Neural cell (in vitro differentiated cells): ENCODE measurements at regions not wholly inside any gene's neighbourhood (a gene's known extent, or its start where the extent isn't known, plus 50 kb on each side); places are given as distances from the start of the nearest gene placed in this dataset.

Experiments used
- H2AFZ ChIP-seq: fragments of 200-600, 300-800 bp; sonication (generic), shearing (Covaris generic); 2 replicates; pipeline ENCODE4 v1.6.0; 2014; ENCODE audit warnings: low read depth, mild to moderate bottlenecking, antibody characterized with exemption, low read length, moderate library complexity
- H3F3A ChIP-seq: fragments of 200-600 bp; shearing (Covaris generic); 2 replicates; pipeline ENCODE4 v1.6.1; 2016; ENCODE audit warnings: mild to moderate bottlenecking, moderate library complexity, mixed read lengths, antibody characterized with exemption, low read length; ENCODE audit not compliant: insufficient read depth, poor library complexity, severe bottlenecking
- H3K27ac ChIP-seq: fragments of 200-600, 300-800 bp; sonication (generic), shearing (Covaris generic); 2 replicates; pipeline ENCODE4 v1.5.1; 2014; ENCODE audit warnings: mild to moderate bottlenecking, low read length, moderate library complexity
- H3K27me3 ChIP-seq: fragments of 300-800, 200-600 bp; sonication (generic), shearing (Covaris generic); 2 replicates; pipeline ENCODE4 v1.6.0; 2014; ENCODE audit warnings: mild to moderate bottlenecking, low read depth, low read length, moderate library complexity; ENCODE audit not compliant: insufficient read depth
- H3K36me3 ChIP-seq: fragments of 300-800, 200-600 bp; sonication (generic), shearing (Covaris generic); 2 replicates; pipeline ENCODE4 v1.5.1; 2014; ENCODE audit warnings: mild to moderate bottlenecking, antibody characterized with exemption, low read length, moderate library complexity; ENCODE audit not compliant: insufficient read depth
- H3K4me2 ChIP-seq: fragments of 300-800, 200-600 bp; sonication (generic), shearing (Covaris generic); 2 replicates; pipeline ENCODE4 v1.6.0; 2014; ENCODE audit warnings: mild to moderate bottlenecking, low read length
- H3K4me3 ChIP-seq: fragments of 300-800, 200-600 bp; sonication (generic), shearing (Covaris generic); 2 replicates; pipeline ENCODE4 v1.5.1; 2014; ENCODE audit warnings: mild to moderate bottlenecking, low read length, moderate library complexity
- H3K79me2 ChIP-seq: fragments of 200-600 bp; shearing (Covaris generic); replicated peaks from 2 replicates; pipeline ENCODE4 v1.6.0; 2014; ENCODE audit warnings: mild to moderate bottlenecking, low read length, moderate library complexity; ENCODE audit not compliant: insufficient read depth
- H3K9ac ChIP-seq: fragments of 300-800, 200-600 bp; sonication (generic), shearing (Covaris generic); 2 replicates; pipeline ENCODE4 v1.6.1; 2016; ENCODE audit warnings: mild to moderate bottlenecking, low read length, mixed read lengths
- H3K9me2 ChIP-seq: fragments of 200-600 bp; shearing (Covaris generic); 2 replicates; pipeline ENCODE4 v1.6.1; 2016; ENCODE audit warnings: mild to moderate bottlenecking, low read length, mixed read lengths; ENCODE audit not compliant: insufficient read depth
- H3K9me3 ChIP-seq: fragments of 200-600, 300-800 bp; sonication (generic), shearing (Covaris generic); 2 replicates; pipeline ENCODE4 v1.6.1; 2016; ENCODE audit warnings: mild to moderate bottlenecking, mixed run types, low read length, moderate library complexity, mixed read lengths
- H4K20me1 ChIP-seq: fragments of 200-600 bp; shearing (Covaris generic); 2 replicates; pipeline ENCODE4 v1.6.1; 2016; ENCODE audit warnings: mild to moderate bottlenecking, mixed run types; ENCODE audit not compliant: insufficient read depth
- CTCF ChIP-seq: fragments of 450-650 bp; IDR thresholded peaks from 2 replicates; pipeline ENCODE4 v1.5.1; 2014; ENCODE audit warnings: antibody characterized with exemption, mild to moderate bottlenecking, moderate library complexity; ENCODE audit not compliant: poor library complexity, severe bottlenecking
- EP300 ChIP-seq: fragments of 450-650 bp; conservative IDR thresholded peaks from 2 replicates; pipeline ENCODE4 v1.6.1; 2014; ENCODE audit warnings: antibody characterized with exemption, mild to moderate bottlenecking, moderate library complexity; ENCODE audit not compliant: poor library complexity, severe bottlenecking
- EZH2 ChIP-seq: fragments of 200-600, 300-800 bp; shearing (Covaris generic), sonication (generic); IDR thresholded peaks from 2 replicates; pipeline ENCODE4 v1.6.1; 2014; ENCODE audit warnings: antibody characterized with exemption, low read length, borderline replicate concordance, mild to moderate bottlenecking; ENCODE audit not compliant: insufficient read depth, poor library complexity, severe bottlenecking
- MXI1 ChIP-seq: fragments of 450-650 bp; conservative IDR thresholded peaks from 2 replicates; pipeline ENCODE4 v1.6.1; 2014; ENCODE audit warnings: antibody characterized with exemption, mild to moderate bottlenecking; ENCODE audit not compliant: poor library complexity, severe bottlenecking
- POLR2AphosphoS5 ChIP-seq: IDR thresholded peaks from 2 replicates; pipeline ENCODE4 v1.6.1; 2012
- RAD21 ChIP-seq: fragments of 450-650 bp; conservative IDR thresholded peaks from 2 replicates; pipeline ENCODE4 v1.6.1; 2014; ENCODE audit warnings: antibody characterized with exemption, mild to moderate bottlenecking, moderate library complexity
- REST ChIP-seq: IDR thresholded peaks from 2 replicates; pipeline ENCODE4 v1.6.1; 2012; ENCODE audit warnings: borderline replicate concordance
- SMC3 ChIP-seq: fragments of 450-650 bp; conservative IDR thresholded peaks from 2 replicates; pipeline ENCODE4 v1.6.1; 2014; ENCODE audit warnings: antibody characterized with exemption, mild to moderate bottlenecking, moderate library complexity; ENCODE audit not compliant: poor library complexity
- TAF1 ChIP-seq: IDR thresholded peaks from 2 replicates; pipeline ENCODE4 v1.6.1; 2012; ENCODE audit warnings: low read depth

- peak overlapping the region; percentile 43 for H3K9ac ChIP-seq
- H2AFZ ChIP-seq, result peak overlapping the region; percentile 7
- no peaks in the 10 kb centered on the region for H3K9me3 ChIP-seq
- no peaks in the 10 kb centered on the region for H4K20me1 ChIP-seq
- no peaks in the 10 kb centered on the region for H3K9me2 ChIP-seq
- peak overlapping the region; percentile 68 for H3K27ac ChIP-seq
- H3K36me3 ChIP-seq, result no peaks in the 10 kb centered on the region
- peak; percentile 78 for TF ChIP-seq SMC3
- no peak for TF ChIP-seq TAF1
- peak; percentile 80 for TF ChIP-seq RAD21
- TF ChIP-seq EZH2, result no peak
- no peak for TF ChIP-seq REST
- peak; percentile 45 for TF ChIP-seq POLR2AphosphoS5
- peak; percentile 35 for TF ChIP-seq MXI1
- TF ChIP-seq EP300, result peak; percentile 44
- TF ChIP-seq CTCF, result peak; percentile 78
- no peaks in the 10 kb centered on the region for H3K79me2 ChIP-seq
- peak overlapping the region; percentile 47 for H3K4me3 ChIP-seq
- H3K4me2 ChIP-seq, result peak overlapping the region; percentile 21
- no peaks in the 10 kb centered on the region for H3K27me3 ChIP-seq
- H3F3A ChIP-seq, result no peaks in the 10 kb centered on the region
Measured at GRCh38 chr12:93990832-93991803, 157.3 kb upstream of the PLXNC1 start.

GRCh38 chr12:93991829-93992461 is 156.4 kb upstream of the PLXNC1 start:
- Histone ChIP-seq H3K4me3 (no peak overlapping the region), H3K27me3 (no peaks in the 10 kb centered on the region), H3K27ac (peak overlapping the region; percentile 68), H4K20me1 (no peaks in the 10 kb centered on the region), H3K9me3 (no peaks in the 10 kb centered on the region), H3K36me3 (no peaks in the 10 kb centered on the region), H2AFZ (peak overlapping the region; percentile 7), H3F3A (no peaks in the 10 kb centered on the region), H3K9ac (peak overlapping the region; percentile 43), H3K4me2 (no peak overlapping the region), H3K9me2 (no peaks in the 10 kb centered on the region), H3K79me2 (no peaks in the 10 kb centered on the region)
- no peak for TF ChIP-seq REST
- no peak for TF ChIP-seq EZH2
- TF ChIP-seq SMC3, result no peak
- no peak for TF ChIP-seq EP300
- TF ChIP-seq TAF1, result no peak
- no peak for TF ChIP-seq POLR2AphosphoS5
- no peak for TF ChIP-seq MXI1
- no peak for TF ChIP-seq RAD21
- TF ChIP-seq CTCF, result no peak
